ENCODE measurements at regions not wholly inside any gene's neighbourhood (a gene's known extent, or its start where the extent isn't known, plus 50 kb on each side); places are given as distances from the start of the nearest gene placed in this dataset.

DNA sequence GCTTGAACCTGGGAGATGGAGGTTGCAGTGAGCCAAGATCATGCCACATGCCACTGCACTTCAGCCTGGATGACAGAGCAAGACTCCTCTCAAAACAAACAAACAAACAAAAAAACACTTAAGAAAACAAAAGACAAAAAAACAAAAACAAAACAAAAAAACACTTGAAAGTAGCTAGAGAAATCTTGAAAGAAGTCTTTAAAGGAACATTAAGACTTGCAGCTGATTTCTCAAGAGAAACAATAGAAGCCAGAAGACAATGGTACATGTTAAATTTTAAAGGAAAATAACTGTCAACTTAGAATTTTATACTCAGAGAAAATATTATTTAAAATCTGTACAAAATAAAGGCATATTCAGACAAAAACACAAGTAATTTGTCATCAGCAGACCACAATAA lies 71.3 kb downstream of the HLX start:
- no peak for TF ChIP-seq EZH2phosphoT487 (IDR thresholded peaks at IDR 0.05; ENCODE audit: insufficient read depth, low read depth)
- TF ChIP-seq EZH2 (IDR thresholded peaks at IDR 0.05; ENCODE audit: insufficient read depth, poor library complexity, severe bottlenecking), result no peak
